ENCODE measurements at regions not wholly inside any gene's neighbourhood (a gene's known extent, or its start where the extent isn't known, plus 50 kb on each side); places are given as distances from the start of the nearest gene placed in this dataset.

DNA sequence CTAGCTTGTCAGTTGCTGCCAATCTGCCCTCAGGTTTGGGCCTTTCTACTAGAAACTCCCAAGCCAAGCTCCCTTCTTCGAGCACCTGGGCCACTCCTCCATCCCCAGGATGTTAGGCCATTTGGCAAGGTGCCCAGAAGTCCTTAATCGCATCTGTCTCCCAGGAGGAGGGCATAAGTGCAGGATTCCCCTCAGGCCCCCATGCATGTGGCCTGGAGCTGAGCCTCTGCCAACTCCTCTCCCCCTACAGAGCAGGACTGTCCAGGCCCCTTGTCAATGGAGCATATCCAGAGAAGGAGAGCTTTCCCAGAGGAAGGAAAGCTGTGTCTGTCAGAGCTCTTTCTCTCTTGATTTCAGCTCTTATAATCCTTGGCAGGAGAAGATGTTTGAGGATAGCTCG, 182.6 kb upstream of the ROPN1 start:
- in situ Hi-C loops (cut with MboI; ENCODE audit: low sequenced_read_pairs), result no loop called here

DNA sequence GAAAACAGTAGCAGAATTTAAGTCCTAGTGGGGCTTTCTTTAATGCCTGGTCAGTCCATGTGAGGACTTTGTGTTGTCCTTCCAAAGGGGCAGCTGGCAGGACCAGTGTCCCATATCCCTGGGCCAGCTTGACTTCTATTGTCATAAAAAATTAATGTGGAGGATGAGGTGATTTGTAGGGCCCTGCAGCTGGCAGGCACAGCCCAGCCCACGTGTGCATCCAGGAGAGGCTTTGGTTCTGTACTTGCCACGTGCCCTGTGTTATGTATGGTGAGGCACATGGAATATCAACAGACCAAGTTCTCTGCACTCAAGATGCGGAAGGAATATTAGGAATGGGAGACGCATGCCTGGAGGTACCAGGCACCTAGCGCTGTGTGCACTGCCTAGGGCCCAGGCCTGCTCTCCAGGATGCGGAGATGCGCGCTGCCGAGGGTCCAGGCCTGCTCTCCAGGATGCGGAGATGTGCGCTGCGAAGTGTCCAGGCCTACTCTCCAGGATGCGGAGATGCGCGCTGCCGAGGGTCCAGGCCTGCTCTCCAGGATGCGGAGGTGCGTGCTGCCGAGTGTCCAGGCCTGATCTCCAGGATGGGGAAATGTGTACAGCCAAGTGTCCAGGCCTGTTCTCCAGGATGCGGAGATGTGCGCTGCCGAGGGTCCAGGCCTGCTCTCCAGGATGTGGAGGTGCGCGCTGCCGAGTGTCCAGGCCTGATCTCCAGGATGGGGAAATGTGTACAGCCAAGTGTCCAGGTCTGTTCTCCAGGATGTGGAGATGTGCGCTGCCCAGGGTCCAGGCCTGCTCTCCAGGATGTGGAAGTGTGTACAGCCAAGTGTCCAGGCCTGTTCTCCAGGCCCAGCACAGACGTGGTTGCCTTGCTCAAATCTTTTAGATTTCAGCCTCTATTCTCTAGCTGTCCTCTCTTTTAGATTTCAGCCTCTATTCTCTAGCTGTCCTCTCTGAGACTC, 183.3 kb upstream of the ROPN1 start:
- in situ Hi-C loops (cut with MboI; ENCODE audit: low sequenced_read_pairs), result no loop called here

DNA sequence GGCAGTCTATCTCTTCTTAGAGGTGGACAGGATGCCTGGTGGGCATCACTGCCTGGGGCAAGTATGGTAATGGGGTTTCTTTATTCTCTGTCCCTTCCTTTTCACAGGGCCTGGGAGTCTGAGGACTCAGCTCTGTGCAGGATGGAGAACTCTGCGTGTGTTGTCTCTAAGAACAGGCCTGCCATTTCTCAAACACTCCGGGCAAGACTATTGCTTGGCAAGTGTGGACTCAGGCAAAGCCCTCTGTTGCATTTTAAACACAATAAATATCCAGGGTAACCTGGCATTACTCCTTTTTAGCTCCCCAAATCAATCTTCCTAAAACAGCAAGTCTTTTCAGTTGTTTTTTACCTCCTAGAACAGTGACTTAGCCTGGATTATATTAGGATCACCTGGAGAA, 185.1 kb upstream of the ROPN1 start:
- in situ Hi-C loops (cut with MboI; ENCODE audit: low sequenced_read_pairs), result no loop called here

DNA sequence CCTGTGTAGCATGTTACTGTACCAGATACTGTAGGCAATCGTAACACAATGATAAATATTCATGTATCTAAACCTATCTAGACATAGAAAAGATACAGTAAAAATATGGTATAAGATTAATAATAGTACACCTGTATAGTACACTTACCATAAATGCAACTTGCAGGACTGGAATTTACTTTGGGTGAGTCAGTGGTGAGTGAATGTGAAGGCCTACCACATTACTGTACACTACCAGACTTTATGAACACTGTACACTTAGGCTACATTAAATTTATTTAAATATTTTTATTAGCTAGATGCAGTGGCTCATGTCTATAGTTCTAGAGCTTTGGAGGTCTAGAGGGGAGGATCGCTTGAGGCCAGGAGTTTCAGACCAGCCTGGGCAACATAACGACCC, 186.6 kb upstream of the ROPN1 start:
- in situ Hi-C loops (cut with MboI; ENCODE audit: low sequenced_read_pairs), result no loop called here

DNA sequence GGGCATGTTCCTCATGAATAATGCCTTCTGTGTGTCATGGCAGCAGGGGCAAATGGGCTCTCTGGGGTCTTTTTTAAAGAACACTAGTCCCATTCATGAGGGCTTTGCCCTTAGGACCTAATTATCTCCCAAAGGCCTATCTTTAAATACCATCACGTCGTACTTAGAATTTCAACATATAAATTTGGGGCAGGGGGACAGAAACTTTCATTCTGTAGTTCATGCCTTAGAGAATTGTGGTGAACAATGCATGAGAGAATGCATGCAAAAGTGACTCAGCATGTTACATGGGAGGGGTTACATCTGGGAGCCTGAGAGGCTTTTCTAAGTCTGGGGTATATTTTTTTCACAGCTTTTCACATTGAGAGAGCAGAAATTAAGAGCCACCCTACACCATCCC, 208.5 kb upstream of the ROPN1 start:
- in situ Hi-C loops (cut with MboI; ENCODE audit: low sequenced_read_pairs), result no loop called here

DNA sequence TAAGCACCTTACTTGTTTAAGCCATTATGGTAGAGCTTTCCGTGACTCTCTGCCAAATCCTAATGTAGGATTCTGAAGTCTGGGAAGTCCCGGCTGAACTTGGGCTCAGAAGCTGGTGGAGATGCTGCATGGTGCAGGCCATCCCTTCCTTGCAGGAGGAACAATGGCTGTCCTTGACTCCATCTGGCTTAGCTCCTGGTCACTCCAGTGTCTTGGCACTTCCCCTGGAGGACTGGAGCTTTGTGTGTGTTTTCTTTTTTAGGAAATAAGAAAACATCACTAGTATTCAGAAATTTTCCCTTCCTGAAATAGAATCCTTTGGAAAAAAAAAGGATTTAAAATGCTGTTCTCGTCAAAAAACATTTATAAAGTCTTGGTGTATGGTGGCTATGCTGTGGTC, 209.3 kb upstream of the ROPN1 start:
- in situ Hi-C loops (cut with MboI; ENCODE audit: low sequenced_read_pairs), result no loop called here

DNA sequence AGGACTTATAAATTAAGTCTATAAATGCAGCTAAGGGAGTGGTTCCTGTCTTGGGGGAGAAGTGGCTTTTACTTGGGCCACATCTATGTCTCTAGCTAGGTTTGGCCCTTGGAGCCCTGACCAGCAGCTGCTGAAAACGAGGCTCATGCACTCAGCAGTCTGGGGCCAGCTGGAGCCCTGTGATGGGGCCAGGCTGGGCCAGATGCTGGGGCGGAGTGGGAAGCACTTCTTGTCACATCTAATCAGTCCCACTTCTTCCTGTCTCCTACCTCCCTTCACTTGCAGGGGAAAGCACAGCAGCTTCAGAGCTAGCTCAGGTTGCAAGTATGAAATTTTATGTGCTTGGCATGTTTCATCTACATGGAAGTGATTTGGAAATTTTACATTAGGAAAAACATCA, 209.9 kb upstream of the ROPN1 start:
- in situ Hi-C loops (cut with MboI; ENCODE audit: low sequenced_read_pairs), result no loop called here

DNA sequence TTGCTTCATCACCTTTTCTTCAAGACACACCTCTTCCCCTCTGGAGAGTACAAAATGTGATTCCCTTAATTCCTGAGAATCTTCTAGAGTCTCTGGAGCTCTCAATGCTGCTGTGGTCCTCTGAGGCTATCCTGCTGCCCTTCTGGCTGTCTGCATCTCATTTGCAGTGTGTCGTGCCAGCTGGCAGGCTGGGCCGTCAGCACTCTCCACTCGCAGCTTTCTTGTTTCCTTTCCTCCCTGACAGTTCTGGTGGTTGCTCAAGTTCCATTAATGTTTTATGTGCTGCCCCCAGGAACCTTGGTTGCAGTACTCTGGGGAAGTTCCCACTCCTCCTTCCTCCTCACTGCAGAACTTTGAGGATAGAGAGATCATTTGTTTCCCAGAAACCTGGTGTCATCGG, 210.8 kb upstream of the ROPN1 start:
- in situ Hi-C loops (cut with MboI; ENCODE audit: low sequenced_read_pairs), result no loop called here

DNA sequence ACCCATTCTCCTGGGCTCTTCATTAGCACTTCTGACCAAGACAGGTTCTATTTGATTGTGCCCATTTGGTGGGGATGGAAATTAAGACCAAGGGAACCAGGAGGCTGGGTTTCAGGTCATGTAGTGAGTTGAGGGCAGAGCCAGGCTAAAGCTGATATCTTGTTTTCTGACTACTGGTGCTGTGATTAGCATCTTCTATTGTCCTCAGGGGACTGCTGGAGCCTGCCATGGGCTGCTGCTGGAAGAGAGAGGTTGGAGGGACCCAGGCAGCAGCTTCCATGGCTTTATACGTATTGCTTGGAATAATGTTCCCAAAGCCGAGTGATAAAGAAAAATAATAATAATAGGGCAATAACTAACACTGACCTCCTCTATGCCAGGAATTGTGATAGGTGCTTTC, 211.4 kb upstream of the ROPN1 start:
- in situ Hi-C loops (cut with MboI; ENCODE audit: low sequenced_read_pairs), result no loop called here

DNA sequence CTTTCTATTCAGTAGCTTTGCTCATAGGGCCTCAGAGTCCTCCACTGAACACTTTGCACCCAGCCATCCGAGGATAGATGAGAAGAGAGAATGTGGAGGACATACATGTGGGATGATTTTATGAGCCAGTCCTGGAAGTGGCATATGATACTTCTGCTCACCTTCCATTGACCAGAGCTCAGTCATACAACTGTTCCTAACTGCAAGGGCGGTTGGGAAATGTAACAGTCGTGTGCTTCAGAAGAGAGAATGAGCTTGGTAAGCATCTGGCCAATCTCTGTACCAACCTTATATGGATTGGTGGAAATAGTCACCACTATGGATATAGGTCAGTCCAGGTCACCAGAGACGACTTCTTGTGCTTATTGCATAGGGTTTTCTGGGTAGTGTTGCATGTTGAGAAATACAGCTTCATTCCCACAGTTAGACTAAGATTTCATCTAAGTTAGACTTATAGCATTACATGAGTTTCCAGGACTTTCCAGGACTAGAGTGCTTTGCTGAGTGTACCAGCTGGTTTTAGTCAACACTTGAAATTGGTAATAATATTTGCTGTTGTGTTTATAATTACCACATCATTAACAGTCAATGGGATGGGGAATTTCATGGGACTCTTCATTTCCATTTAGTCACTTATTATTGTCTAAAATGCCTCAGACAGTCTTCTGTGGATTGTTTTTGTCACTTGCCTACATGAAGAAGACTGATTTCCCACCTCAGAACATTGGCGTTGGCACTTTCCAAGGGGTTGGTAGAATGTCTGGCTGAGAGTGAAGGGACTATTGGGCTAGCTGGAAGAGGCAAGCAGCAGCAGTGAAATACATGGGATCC, 214.5 kb upstream of the ROPN1 start:
- in situ Hi-C loops (cut with MboI; ENCODE audit: low sequenced_read_pairs), result no loop called here

DNA sequence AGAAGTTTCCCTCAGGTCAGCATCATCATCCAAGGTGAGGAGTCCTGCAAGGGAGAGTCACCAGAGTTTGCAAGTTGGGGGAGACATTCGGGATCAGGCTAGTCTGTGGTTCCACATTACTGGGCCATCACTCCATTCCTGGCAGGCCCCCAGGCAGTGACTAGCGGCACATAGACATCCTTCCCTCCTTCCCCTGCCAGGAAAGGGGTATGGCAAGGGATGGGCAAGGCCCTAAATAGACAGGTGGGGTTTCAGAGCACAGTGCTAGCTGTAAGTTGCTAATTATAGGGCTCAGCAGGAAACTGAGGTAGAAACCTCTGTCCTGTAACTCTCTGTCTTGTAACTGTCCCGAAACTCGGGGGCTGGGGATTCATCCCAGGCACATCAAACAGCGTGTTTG, 215.2 kb upstream of the ROPN1 start:
- in situ Hi-C loops (cut with MboI; ENCODE audit: low sequenced_read_pairs), result no loop called here

DNA sequence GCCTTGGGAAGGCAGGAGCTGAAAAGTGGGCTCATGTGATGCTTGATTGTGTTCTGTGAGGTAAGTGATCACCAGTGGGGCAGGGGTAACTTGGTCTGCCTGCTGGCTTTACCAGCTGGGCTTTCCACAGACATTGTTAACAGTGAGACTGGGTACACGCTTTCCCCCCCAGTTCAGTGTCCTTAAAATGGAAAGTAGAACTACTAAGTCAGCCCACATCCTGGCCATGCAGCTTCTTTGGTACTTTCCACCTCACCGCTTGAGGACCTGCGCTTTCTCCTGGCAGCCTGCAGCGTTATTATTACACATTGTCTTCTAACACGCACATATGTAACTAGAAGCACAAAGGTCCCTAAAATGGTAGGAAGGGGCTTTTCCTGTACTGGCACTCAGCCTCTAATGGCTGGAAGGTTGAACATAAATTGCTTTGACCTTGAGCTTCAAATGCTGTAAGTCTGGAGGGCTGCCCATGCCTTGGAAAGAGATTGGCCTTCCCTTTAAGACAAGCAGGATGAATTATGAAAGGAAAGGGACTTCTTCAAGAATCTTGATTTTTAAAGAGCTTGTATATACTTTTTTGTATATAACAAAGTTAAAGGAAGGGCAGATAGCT, 216.1 kb upstream of the ROPN1 start:
- in situ Hi-C loops (cut with MboI; ENCODE audit: low sequenced_read_pairs), result no loop called here

DNA sequence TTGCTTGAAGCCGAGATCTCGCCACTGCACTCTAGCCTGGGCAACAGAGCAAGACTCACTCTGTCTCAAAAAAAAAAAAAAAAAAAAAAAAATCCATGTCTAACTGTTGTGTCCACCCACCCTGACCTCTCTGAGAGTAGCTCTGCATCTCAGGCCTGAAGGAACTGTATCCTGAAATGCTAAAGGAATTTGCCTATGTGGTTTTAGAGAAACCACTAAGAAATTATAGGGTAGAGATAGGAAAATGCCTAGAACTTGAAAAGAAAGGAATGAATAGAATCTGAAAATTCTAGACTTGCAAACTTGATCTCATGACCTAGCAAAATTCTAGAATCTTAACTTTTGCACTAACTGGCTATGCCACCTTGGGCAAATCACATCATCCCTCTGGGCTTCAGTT, 217.5 kb upstream of the ROPN1 start:
- in situ Hi-C loops (cut with MboI; ENCODE audit: low sequenced_read_pairs), result no loop called here

DNA sequence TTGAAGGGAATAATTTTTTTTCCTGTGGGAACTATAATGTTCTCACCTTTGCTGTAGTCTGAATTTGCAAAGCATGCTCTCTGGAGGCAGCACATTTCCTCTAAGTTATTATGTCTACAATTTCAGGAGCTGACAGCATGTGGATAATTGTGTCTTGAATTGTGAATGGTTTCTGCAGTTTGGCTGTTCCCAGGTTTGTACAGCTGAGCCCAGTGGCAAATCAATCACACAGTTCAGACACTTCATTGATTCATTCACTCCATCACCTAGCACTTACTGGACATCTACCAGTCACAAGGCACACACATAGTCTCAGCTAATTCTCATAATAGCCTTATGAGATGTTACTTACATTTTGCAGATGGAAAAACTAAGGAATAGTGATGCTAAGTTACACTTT, 219.0 kb upstream of the ROPN1 start:
- in situ Hi-C loops (cut with MboI; ENCODE audit: low sequenced_read_pairs), result no loop called here

DNA sequence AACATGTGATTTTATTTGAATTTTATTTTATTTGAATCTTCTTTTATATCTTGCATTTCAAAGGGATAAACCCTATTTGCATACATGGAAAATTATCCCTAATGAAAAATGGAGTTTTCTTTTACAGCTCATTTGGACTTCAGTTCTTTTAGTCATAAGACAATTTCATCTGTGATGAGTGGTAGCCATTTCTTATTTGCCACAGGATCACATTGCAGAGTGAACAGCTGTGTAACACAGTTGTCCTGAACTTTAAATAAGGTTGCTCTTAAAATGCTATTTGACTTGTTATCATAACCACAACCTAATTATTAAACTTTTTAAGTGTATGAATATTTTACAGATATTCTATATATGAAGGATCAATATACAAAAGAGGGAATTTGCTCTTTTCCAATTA, 221.7 kb upstream of the ROPN1 start:
- in situ Hi-C loops (cut with MboI; ENCODE audit: low sequenced_read_pairs), result no loop called here

DNA sequence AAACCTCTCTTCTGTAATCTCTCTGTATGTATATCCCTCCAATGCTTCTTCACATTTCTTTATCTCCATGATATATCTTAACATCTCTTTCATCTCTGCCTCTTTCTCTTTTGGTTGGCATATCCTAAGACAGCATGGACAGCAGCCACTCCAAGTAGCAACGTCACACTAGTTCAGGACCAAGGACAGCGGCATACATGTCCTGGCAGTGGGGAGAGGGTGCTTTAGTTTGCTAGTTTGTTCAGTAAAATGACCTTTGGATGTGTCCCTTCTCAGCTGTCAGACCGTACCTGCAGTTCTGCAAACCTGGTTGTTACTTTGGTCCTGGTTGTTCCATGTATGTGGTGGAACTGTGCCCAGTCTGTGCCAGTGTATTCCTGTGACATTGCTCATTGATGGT, 225.6 kb upstream of the ROPN1 start:
- in situ Hi-C loops (cut with MboI; ENCODE audit: low sequenced_read_pairs), result no loop called here

DNA sequence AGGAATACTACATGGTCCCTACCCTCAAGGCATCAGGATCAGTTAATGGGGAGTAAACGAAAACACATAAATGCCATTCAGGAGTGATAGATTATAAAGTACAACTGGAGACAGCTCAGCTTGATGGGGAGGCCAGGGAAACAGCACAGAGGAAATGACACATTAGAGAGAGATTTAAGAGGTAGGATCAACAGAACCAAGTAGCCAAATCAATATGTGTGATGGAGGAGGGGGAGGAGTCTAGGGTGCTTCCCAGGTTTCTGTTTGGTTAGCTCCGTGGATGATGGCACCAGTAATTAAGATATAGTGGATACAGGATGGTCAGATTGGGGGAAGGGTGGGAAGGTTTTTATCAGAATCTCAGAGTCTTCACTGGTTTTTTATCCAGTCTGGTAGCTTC, 229.5 kb upstream of the ROPN1 start:
- in situ Hi-C loops (cut with MboI; ENCODE audit: low sequenced_read_pairs), result no loop called here

DNA sequence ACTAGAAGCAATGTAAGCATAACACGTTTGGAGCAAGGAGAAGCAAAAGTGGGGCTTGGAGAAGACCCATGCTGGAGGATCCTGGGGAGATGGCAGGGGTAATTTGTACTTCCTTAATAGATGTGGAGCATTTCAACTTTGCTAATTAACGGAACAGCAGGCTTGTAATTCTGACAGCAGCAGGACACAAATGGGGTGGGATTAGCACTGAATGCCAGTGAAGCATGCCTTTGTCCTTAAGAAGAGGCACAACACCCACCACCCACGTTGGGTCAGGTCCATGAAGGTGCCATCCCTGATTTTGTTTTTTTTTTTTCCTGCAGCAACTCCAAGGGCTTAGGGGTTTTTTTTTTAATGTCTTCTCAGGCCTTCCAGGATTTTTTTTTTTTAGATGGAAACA, 231.9 kb upstream of the ROPN1 start:
- in situ Hi-C loops (cut with MboI; ENCODE audit: low sequenced_read_pairs), result no loop called here

DNA sequence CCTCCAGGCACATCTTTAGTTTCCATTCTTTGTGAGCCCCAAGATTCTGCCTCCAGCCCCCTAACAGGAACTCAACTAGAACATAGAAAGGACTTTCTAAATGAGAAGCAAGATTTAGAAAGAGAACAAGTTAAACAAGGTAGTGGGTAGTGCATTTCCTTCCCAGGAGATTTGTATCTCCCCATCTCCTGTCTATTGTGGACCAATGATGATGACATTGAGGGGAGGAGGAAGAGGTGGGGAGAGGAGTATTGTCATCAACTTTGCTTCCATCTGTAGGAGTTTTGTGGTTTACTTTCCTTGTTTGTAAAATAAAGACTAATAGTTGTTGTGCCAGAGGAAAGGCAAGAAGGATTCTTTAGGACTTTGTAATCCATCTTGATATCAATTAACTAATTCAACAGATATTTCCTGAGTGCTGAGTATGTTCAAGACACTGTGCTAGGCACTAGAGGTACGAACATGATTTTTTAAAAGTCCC, 235.3 kb upstream of the ROPN1 start:
- in situ Hi-C loops (cut with MboI; ENCODE audit: low sequenced_read_pairs), result no loop called here

DNA sequence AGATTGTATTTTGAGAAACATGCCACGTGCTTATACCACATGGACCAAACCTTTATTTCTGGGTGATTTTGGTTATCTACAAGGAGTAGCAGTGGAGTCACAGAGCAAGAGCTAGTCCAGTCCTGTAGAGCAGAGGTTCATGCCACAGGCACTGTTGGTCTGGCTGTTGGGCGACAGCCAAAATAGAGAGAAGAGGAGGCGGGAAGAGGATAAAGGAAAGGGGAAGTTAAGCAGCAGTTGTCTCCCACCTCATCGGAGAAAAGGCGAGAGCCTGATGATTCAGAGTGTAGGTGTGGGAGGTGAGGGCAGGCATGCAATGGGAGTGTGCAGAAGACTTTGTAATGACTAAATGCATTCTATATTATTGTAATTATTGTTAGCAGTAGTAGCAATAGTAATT, 237.5 kb upstream of the ROPN1 start:
- in situ Hi-C loops (cut with MboI; ENCODE audit: low sequenced_read_pairs), result no loop called here

DNA sequence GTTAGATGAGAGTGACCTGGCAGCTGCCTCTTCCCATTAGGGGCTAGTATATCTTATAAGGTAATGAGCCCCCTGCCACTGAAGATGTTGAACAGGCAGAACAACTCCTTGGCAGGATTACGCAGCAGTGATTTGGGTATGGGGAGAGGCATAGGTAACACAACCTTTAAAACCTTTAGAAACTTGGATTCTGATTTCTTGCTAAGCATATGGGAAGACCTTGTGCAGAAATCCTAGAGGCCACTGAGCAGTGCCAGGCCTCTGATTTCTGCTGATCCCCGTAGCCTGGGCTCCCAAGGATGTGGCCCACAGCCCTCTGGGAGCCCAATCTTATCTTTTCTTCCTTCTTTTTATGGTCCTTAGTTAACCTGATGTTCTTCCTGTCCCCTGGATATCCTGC, 237.9 kb upstream of the ROPN1 start:
- in situ Hi-C loops (cut with MboI; ENCODE audit: low sequenced_read_pairs), result no loop called here

DNA sequence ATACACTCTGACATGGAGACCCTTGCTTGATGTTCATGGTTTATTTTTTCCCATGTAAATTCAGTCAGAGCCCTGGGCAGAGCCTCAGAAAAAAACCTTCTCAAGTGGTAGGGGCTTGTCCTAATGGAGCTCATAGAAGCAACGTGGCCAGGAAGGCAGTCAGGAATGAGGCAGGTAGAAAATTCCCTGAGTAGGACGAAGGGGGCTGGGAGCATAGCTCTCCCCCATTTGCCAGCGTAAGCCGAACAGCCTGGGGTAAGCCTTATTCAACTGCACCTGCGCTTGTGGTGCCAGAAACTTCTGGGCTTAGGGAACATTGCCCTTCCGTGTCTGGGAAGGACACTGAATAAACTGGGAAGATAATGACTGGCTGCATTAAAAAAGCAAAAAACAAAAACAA, 238.5 kb upstream of the ROPN1 start:
- in situ Hi-C loops (cut with MboI; ENCODE audit: low sequenced_read_pairs), result no loop called here

Measured in HL-60/S4 treated with phorbol 12-myristate 13-acetate at 8.2 ng/mL for 4 days and 3 days (cell line).